ENCODE measurements at regions not wholly inside any gene's neighbourhood (a gene's known extent, or its start where the extent isn't known, plus 50 kb on each side); places are given as distances from the start of the nearest gene placed in this dataset.
"Not testable (repeated sequence)": the region's sequence is repeated elsewhere in the genome, so short reads cannot be mapped to it uniquely, and the experiment has no call there.

DNA sequence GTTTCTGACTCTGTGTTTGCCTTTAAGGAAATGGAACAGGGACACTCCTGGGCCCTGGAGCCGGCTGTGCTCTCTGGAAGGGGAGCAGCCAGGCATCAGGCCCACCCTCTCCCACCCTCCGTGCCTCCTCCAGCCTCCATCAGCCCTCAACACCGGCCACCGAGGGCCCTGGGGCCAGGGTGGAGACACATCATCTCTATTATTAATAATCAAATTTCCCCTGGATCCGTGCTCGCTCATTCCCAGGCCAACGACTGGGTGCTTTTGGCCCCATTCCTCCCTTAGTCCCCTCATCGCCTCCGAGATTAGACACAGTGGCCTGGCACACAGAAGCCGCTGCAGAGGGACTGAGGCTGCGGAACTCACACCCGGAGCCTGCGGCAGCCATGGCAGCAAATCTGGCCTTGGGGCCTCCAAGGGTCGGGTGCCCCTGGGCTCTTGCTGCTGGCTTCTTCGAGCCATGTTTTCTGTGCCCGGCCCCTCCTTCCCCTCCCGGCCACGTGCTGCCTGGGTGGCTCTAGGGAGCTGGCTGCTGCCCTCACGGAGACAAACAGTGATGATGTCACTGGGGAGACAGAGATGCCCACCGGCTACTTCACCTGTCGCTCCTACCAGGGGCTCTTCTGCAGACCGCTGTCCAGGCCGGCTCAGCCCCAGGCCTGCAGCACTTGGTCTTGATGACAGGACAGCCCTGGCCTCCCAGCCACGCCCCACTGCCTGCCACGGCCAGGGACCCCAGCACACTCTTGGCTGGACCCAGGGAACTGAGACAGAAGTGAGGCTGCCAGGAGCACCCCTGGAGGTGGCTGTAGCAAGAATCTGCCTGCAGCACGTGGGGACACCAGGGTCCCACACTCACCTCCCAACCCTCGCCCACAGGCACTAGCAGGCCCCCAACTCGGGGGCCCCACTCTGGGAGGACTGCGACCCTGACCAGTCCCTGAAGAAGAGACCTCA is 76.6 kb upstream of the PPP1R26 start:
- DNase-seq (ENCODE audit: insufficient read length, low spot score) (no peak), FAIRE-seq (no peak)
- TF ChIP-seq POLR2AphosphoS5 (IDR thresholded peaks at IDR 0.05; ENCODE audit: low read depth, low read length) (no peak), SPI1 (IDR thresholded peaks at IDR 0.05; ENCODE audit: low read depth, low read length) (no peak), TAF1 (IDR thresholded peaks at IDR 0.05; ENCODE audit: low read depth, low read length) (no peak), PAX5 (IDR thresholded peaks at IDR 0.05; ENCODE audit: insufficient read depth, low read length, severe bottlenecking) (no peak), POU2F2 (IDR thresholded peaks at IDR 0.05; ENCODE audit: low read depth, low read length) (no peak), POLR2A (IDR thresholded peaks at IDR 0.05; ENCODE audit: low read depth, low read length) (no peak)

DNA sequence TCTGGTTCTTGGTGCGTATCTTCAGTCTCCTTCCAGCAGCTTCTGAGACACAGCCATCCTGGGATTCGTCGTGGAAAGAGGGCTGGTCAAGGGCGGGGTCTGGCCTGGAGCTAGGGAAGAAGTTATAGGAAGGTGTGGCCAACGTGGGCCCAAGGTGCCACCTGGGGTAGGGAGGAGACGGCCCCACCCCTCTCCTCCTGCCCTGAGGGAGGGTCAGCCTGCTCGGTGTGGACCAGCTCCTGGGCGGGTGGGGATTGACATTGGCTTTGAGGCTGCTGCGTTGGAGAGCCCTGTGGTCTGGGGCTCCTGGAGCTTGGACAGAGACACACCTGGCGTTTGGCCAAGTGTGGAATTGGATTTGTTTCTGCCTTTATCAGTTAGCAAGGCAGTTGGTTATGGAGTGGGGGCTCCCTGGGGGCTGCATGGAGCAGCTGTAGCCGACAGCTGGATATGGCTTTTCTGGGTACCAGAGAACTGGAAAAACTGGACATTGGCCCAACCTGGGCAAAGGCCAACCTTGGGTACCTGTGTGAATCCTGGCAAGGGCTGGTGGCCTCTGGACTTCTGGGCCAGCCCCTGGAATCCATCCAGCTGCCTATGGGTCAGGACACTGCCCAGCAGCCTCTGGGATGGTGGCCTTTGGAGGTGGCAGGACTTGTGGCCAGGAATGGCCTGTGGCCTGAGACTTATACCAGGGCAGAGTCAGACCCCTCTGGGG is 75.7 kb upstream of the PPP1R26 start:
- DNase-seq (ENCODE audit: insufficient read length, low spot score) (no peak), FAIRE-seq (no peak)
- TF ChIP-seq PAX5 (IDR thresholded peaks at IDR 0.05; ENCODE audit: insufficient read depth, low read length, severe bottlenecking) (no peak), TAF1 (IDR thresholded peaks at IDR 0.05; ENCODE audit: low read depth, low read length) (no peak), POLR2A (IDR thresholded peaks at IDR 0.05; ENCODE audit: low read depth, low read length) (no peak), SPI1 (IDR thresholded peaks at IDR 0.05; ENCODE audit: low read depth, low read length) (no peak), POU2F2 (IDR thresholded peaks at IDR 0.05; ENCODE audit: low read depth, low read length) (no peak), POLR2AphosphoS5 (IDR thresholded peaks at IDR 0.05; ENCODE audit: low read depth, low read length) (no peak)

DNA sequence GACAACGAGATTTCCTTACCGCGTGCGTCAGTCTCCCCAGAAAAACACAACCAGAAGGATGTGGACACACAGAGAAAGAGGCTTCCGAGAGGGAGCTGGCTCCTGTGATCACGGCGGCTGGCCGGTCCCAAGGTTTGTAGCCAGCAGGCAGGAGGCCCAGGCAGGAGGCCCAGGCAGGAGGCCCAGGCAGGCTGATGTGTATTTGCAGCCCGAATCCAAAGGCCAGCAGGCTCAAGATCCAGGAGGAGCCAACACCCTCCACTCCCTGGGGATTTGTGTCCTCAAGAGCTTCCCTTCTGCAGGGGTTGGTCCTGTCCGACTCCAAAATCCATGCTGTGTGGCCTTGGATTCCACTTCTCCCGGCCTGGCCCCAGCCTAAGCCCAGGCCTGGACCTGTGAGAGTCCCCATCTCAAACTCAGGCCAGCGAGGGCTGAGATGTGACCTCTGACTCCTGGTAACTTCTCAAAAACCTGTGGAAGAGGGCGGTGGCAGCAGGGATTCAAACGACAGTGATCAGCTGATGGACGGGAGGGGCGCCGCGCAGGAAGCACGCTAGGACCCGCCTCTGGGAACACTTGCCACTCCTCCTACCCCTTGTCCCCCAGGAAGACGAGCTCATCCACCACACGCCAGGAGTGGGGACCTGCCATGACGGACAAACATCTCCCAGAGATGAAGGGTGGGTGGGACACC is 75.0 kb upstream of the PPP1R26 start:
- TF ChIP-seq POLR2A (IDR thresholded peaks at IDR 0.05; ENCODE audit: low read depth, low read length) = no peak
- no peak for TF ChIP-seq SPI1 (IDR thresholded peaks at IDR 0.05; ENCODE audit: low read depth, low read length)
- TF ChIP-seq TAF1 (IDR thresholded peaks at IDR 0.05; ENCODE audit: low read depth, low read length) = no peak
- FAIRE-seq = no peak
- DNase-seq (ENCODE audit: insufficient read length, low spot score) = no peak

- FAIRE-seq = not testable (repeated sequence)
Measured at GRCh38 chr9:135405145-135405464, 74.5 kb upstream of the PPP1R26 start.

GRCh38 chr9:135408476-135409254 is 70.9 kb upstream of the PPP1R26 start:
- no peak for DNase-seq (ENCODE audit: insufficient read length, low spot score)
- no peak for FAIRE-seq
- TF ChIP-seq SPI1 (IDR thresholded peaks at IDR 0.05; ENCODE audit: low read depth, low read length) (no peak), TAF1 (IDR thresholded peaks at IDR 0.05; ENCODE audit: low read depth, low read length) (no peak), POLR2AphosphoS5 (IDR thresholded peaks at IDR 0.05; ENCODE audit: low read depth, low read length) (no peak), POLR2A (IDR thresholded peaks at IDR 0.05; ENCODE audit: low read depth, low read length) (no peak), POU2F2 (IDR thresholded peaks at IDR 0.05; ENCODE audit: low read depth, low read length) (no peak), PAX5 (IDR thresholded peaks at IDR 0.05; ENCODE audit: insufficient read depth, low read length, severe bottlenecking) (no peak)

More at GRCh38 chr9:135405145-135405464, 74.5 kb upstream of the PPP1R26 start:
- DNase-seq (ENCODE audit: insufficient read length, low spot score) = not testable (repeated sequence)

DNA sequence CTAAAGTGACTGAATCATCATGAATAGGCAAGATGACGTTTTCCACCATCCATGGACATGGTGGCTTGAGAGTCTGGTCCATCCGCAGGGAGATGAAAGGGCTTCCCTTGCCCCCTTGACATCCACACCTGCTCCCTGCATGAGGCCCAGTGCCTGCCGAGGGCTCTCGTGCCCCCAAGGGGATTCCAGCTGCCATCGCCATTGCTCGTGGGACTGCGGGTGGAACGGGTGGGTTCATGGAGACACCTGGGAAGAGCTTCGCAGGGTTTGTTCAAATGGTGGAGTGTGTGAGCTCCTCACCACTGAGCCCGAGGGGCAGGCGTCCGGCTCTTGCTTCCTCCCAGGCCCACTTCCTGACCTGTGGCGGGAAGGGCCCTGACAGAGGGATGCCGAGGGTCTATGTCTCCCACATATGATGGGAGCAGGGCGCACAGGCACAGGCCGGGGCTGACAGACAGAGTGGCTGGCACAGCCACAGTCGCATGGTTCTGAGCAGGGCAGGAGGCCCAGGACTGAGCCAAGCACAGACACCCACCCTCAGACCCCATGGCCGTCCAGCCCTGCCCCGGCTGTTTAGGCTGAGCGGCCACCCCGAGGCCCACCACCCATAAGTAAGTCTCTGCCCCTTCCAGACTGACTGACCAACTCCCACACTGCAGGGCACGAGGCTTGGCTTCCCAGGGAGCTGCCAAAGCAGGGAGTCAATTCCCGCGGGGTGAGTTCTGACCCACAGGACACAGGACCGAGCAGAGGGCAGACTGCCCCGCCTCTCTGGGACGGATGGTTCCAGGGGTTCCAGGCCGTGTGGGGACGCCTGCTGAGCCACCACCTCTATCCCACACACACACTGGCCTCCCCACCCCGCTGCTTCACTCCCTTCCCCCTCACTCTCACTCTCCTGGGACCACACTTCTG is 70.0 kb upstream of the PPP1R26 start:
- FAIRE-seq = no peak
- DNase-seq (ENCODE audit: insufficient read length, low spot score) = no peak
- no peak for TF ChIP-seq PAX5 (IDR thresholded peaks at IDR 0.05; ENCODE audit: insufficient read depth, low read length, severe bottlenecking)
- TF ChIP-seq POLR2A (IDR thresholded peaks at IDR 0.05; ENCODE audit: low read depth, low read length) = no peak
- no peak for TF ChIP-seq SPI1 (IDR thresholded peaks at IDR 0.05; ENCODE audit: low read depth, low read length)
- TF ChIP-seq TAF1 (IDR thresholded peaks at IDR 0.05; ENCODE audit: low read depth, low read length) = no peak
- no peak for TF ChIP-seq POU2F2 (IDR thresholded peaks at IDR 0.05; ENCODE audit: low read depth, low read length)
- TF ChIP-seq POLR2AphosphoS5 (IDR thresholded peaks at IDR 0.05; ENCODE audit: low read depth, low read length) = no peak

DNA sequence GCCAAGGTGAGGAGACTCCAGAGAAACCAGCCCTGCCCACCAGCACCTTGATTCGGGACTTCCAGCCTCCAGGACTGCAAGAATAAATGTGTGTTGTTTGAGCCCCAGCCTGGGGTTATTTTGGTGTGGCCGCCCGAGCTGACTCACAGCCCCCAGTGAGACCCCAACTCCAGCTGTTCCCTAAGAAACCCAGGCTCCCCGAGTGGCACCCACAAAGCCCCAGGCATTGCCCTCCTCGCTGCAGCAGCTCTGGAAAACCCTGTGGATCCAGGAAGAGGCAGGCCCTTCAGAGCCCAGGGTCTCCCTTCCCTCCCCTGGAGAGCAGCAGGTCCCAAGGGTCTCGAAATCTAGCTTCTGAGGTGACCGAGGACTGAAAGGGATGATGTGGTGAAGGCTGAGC is 69.2 kb upstream of the PPP1R26 start:
- FAIRE-seq (no peak), DNase-seq (ENCODE audit: insufficient read length, low spot score) (no peak)
- TF ChIP-seq PAX5 (IDR thresholded peaks at IDR 0.05; ENCODE audit: insufficient read depth, low read length, severe bottlenecking) (no peak), POU2F2 (IDR thresholded peaks at IDR 0.05; ENCODE audit: low read depth, low read length) (no peak), SPI1 (IDR thresholded peaks at IDR 0.05; ENCODE audit: low read depth, low read length) (no peak), POLR2AphosphoS5 (IDR thresholded peaks at IDR 0.05; ENCODE audit: low read depth, low read length) (no peak), POLR2A (IDR thresholded peaks at IDR 0.05; ENCODE audit: low read depth, low read length) (no peak), TAF1 (IDR thresholded peaks at IDR 0.05; ENCODE audit: low read depth, low read length) (no peak)

GRCh38 chr9:135410831-135411473 is 68.6 kb upstream of the PPP1R26 start:
- DNase-seq (ENCODE audit: insufficient read length, low spot score) = no peak
- no peak for FAIRE-seq
- no peak for TF ChIP-seq TAF1 (IDR thresholded peaks at IDR 0.05; ENCODE audit: low read depth, low read length)
- TF ChIP-seq POLR2AphosphoS5 (IDR thresholded peaks at IDR 0.05; ENCODE audit: low read depth, low read length) = no peak
- no peak for TF ChIP-seq PAX5 (IDR thresholded peaks at IDR 0.05; ENCODE audit: insufficient read depth, low read length, severe bottlenecking)
- TF ChIP-seq POU2F2 (IDR thresholded peaks at IDR 0.05; ENCODE audit: low read depth, low read length) = no peak
- TF ChIP-seq POLR2A (IDR thresholded peaks at IDR 0.05; ENCODE audit: low read depth, low read length) = no peak
- no peak for TF ChIP-seq SPI1 (IDR thresholded peaks at IDR 0.05; ENCODE audit: low read depth, low read length)

DNA sequence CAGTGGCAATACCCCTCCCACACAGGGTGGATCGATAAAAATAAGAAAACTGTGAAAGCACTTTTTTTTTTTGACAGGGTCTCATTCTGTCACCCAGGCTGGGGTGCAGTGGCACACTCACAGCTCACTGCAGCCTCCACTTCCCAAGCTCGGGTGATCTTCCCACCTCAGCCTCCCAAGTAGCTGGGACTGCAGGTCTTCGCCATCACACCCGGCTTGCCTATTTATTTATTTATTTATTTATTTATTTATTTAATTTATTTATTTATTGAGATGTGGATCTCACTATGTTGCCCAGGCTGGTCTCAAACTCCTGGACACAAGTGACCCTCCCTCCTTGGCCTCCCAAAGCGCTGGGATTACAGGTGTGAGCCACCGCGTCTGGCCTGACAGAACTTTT is 68.0 kb upstream of the PPP1R26 start:
- DNase-seq (ENCODE audit: insufficient read length, low spot score); FAIRE-seq: not testable (repeated sequence)

DNA sequence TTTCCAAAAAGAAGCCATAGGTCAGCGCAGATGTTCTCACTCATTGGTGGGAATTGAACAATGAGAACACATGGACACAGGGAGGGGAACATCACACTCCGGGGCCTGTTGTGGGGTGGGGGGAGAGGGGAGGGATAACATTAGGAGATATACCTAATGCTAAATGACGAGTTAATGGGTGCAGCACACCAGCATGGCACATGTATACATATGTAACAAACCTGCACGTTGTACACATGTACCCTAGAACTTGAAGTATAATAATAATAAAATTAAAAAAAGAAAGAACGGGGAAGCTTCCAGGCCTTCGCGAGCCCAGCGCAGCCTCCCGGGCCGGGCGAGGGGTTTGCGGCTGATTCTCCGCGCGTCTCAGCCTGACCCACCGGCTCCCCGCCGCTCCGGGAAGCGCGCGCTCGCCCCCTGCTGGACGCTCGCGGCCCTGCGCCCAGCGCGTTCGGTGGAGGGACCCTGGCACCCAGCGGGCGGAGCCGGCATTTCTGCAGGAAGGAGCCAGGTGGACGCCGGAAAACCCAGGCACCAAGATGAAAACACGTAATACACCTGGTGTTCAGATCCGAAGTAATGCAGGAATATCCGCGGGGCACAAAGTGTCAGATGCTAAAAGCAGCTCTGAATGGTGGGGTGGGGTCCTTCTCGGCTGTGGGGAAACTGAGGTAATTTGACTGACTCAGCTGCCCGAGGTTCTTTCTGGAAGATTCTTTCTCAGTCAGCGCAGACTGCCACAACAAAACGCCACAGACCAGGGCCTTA is 67.1 kb upstream of the PPP1R26 start:
- FAIRE-seq (peak; percentile 38), DNase-seq (ENCODE audit: insufficient read length, low spot score) (peak; percentile 95)
